GM12878 (cell line): ENCODE measurements at regions not wholly inside any gene's neighbourhood (a gene's known extent, or its start where the extent isn't known, plus 50 kb on each side); places are given as distances from the start of the nearest gene placed in this dataset.

ENCODE experiments used
- EP300 ChIP-seq, 2 experiments: fragments of 150-350 bp in 1 of 2; IDR thresholded peaks; 2 replicates each; pipeline ENCODE4 v1.6.1; 2011 to 2012; ENCODE audit warnings: low read depth in 2 of 2, low read length in 2 of 2, borderline replicate concordance in 1 of 2, improper control_type of control experiment in 1 of 2, inconsistent platforms in 1 of 2; ENCODE audit not compliant: control insufficient read depth in 1 of 2
- EZH2 ChIP-seq: IDR thresholded peaks from 2 replicates; pipeline ENCODE4 v1.6.1; 2012; ENCODE audit warnings: low read depth, mild to moderate bottlenecking, control low read depth, inconsistent platforms, low read length, borderline replicate concordance; ENCODE audit not compliant: control insufficient read depth
- FOXM1 ChIP-seq: IDR thresholded peaks from 2 replicates; pipeline ENCODE4 v1.6.1; 2012; ENCODE audit warnings: low read depth, mild to moderate bottlenecking, inconsistent platforms, low read length, moderate library complexity
- JUND ChIP-seq: IDR thresholded peaks from 2 replicates; pipeline ENCODE4 v1.6.1; 2012; ENCODE audit warnings: low read depth, mild to moderate bottlenecking, low read length, improper control_type of control experiment, moderate library complexity
- MTA2 ChIP-seq: fragments of 450-650 bp; IDR thresholded peaks from 2 replicates; pipeline ENCODE4 v1.6.1; 2016; ENCODE audit warnings: low read depth, mild to moderate bottlenecking, moderate library complexity
- MXI1 ChIP-seq: fragments of 150-350 bp; IDR thresholded peaks from 2 replicates; pipeline ENCODE4 v1.6.1; 2011; ENCODE audit warnings: low read depth, mild to moderate bottlenecking, inconsistent platforms, low read length, improper control_type of control experiment
- RB1 ChIP-seq: fragments of 450-650 bp; formaldehyde crosslinking; IDR thresholded peaks from 2 replicates; pipeline ENCODE4 v1.6.1; 2017; ENCODE audit warnings: mild to moderate bottlenecking, borderline replicate concordance
- SP1 ChIP-seq: IDR thresholded peaks from one replicate; pipeline ENCODE4 v1.6.1; 2011; ENCODE audit warnings: low read depth, low read length
- TBL1XR1 ChIP-seq: IDR thresholded peaks from 2 replicates; pipeline ENCODE4 v1.6.1; 2012; ENCODE audit warnings: low read depth, low read length, improper control_type of control experiment
- TF ChIP-seq, protein P1 (sequence below), 3 experiments: IDR thresholded peaks in 2 of 3; conservative IDR thresholded peaks in 1 of 3; 2 replicates each; pipeline ENCODE4 v1.5.1; 2011; ENCODE audit warnings: low read depth in 3 of 3, low read length in 3 of 3, mild to moderate bottlenecking in 3 of 3, control low read depth in 2 of 3, moderate library complexity in 2 of 3, inconsistent platforms in 1 of 3, mixed read lengths in 1 of 3; ENCODE audit not compliant: control insufficient read depth in 2 of 3, insufficient read depth in 1 of 3; ENCODE audit errors: extremely low read depth in 1 of 3
- TF ChIP-seq, protein P2 (sequence below): fragments of 450-650 bp; conservative IDR thresholded peaks from 2 replicates; pipeline ENCODE4 v1.6.1; 2017; ENCODE audit warnings: mild to moderate bottlenecking, moderate library complexity
- TF ChIP-seq, protein P3 (sequence below): IDR thresholded peaks from 2 replicates; pipeline ENCODE4 v1.6.1; 2012; ENCODE audit warnings: low read depth, low read length, improper control_type of control experiment

DNA sequence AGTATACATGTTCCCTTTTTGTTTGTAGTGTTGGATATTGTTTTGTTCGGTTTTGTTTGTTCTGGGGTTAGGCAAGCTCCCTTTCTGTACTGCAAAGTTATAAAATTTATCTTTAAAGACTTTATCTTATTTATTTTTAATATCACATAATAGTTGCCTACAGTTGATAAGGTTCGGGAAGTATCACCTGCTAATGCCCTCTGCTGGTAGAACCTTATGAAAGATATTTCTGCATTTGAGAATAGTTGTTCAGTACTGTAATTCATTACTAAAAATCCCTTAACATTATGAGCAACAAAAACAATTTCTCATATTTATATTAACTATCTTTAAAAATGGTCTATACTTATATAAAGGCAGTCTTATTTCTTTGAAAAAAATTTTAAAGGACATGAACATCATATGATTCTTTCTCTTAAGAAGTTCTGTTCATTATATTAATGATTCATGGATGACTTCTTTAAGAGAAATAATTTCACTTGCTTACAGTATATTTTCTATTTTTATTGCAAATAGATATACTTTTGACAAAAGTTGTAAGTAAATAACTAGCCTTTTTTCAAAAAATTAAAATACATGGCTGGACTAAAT is 1126.8 kb downstream of the SI start:
- TF ChIP-seq FOXM1 (no peak), EZH2 (no peak), EP300 (IDR thresholded peaks at IDR 0.05; ENCODE audit: borderline replicate concordance in 1 of 2, control insufficient read depth in 1 of 2, low read depth in 2 of 2, low read length in 2 of 2) (no peak), JUND (no peak), SP1 (no peak), TBL1XR1 (no peak), RB1 (no peak), MXI1 (no peak), MTA2 (no peak)
- TF ChIP-seq, protein P1, sequence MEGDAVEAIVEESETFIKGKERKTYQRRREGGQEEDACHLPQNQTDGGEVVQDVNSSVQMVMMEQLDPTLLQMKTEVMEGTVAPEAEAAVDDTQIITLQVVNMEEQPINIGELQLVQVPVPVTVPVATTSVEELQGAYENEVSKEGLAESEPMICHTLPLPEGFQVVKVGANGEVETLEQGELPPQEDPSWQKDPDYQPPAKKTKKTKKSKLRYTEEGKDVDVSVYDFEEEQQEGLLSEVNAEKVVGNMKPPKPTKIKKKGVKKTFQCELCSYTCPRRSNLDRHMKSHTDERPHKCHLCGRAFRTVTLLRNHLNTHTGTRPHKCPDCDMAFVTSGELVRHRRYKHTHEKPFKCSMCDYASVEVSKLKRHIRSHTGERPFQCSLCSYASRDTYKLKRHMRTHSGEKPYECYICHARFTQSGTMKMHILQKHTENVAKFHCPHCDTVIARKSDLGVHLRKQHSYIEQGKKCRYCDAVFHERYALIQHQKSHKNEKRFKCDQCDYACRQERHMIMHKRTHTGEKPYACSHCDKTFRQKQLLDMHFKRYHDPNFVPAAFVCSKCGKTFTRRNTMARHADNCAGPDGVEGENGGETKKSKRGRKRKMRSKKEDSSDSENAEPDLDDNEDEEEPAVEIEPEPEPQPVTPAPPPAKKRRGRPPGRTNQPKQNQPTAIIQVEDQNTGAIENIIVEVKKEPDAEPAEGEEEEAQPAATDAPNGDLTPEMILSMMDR (IDR thresholded peaks at IDR 0.05 in 2 of 3, conservative IDR thresholded peaks at IDR 0.05 in 1 of 3; ENCODE audit: control insufficient read depth in 2 of 3, extremely low read depth in 1 of 3, insufficient read depth in 1 of 3, low read depth in 3 of 3, low read length in 3 of 3), result peak in 2 of 3 experiments; percentile 24 to 38; a peak in 2 of 6 replicates
- TF ChIP-seq, protein P2, sequence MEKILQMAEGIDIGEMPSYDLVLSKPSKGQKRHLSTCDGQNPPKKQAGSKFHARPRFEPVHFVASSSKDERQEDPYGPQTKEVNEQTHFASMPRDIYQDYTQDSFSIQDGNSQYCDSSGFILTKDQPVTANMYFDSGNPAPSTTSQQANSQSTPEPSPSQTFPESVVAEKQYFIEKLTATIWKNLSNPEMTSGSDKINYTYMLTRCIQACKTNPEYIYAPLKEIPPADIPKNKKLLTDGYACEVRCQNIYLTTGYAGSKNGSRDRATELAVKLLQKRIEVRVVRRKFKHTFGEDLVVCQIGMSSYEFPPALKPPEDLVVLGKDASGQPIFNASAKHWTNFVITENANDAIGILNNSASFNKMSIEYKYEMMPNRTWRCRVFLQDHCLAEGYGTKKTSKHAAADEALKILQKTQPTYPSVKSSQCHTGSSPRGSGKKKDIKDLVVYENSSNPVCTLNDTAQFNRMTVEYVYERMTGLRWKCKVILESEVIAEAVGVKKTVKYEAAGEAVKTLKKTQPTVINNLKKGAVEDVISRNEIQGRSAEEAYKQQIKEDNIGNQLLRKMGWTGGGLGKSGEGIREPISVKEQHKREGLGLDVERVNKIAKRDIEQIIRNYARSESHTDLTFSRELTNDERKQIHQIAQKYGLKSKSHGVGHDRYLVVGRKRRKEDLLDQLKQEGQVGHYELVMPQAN, result no peak
- TF ChIP-seq, protein P3, sequence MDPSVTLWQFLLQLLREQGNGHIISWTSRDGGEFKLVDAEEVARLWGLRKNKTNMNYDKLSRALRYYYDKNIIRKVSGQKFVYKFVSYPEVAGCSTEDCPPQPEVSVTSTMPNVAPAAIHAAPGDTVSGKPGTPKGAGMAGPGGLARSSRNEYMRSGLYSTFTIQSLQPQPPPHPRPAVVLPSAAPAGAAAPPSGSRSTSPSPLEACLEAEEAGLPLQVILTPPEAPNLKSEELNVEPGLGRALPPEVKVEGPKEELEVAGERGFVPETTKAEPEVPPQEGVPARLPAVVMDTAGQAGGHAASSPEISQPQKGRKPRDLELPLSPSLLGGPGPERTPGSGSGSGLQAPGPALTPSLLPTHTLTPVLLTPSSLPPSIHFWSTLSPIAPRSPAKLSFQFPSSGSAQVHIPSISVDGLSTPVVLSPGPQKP, result no peak
